Kidney (tissue), 13 donors: ENCODE measurements at regions not wholly inside any gene's neighbourhood (a gene's known extent, or its start where the extent isn't known, plus 50 kb on each side); places are given as distances from the start of the nearest gene placed in this dataset.

Experiments
- DNase-seq, 5 donors: peaks; one replicate each; pipeline ENCODE4 v3.0.0-alpha.2; 2013 to 2020
- FAIRE-seq: peaks from 2 replicates; lab custom pipeline; 2012; peaks lifted over from hg19 to GRCh38; lab: Jason Lieb, UNC
- H3K27ac ChIP-seq, 2 donors: one replicate each; pipeline ENCODE4 v1.7.0; 2013; ENCODE audit warnings: low read depth in 2 of 2, low read length in 2 of 2, inconsistent platforms in 1 of 2
- H3K27me3 ChIP-seq: one replicate; pipeline ENCODE4 v1.7.1; 2013; ENCODE audit warnings: low read length, inconsistent platforms; ENCODE audit not compliant: control insufficient read depth, insufficient read depth
- H3K36me3 ChIP-seq, 3 donors: one replicate each; pipeline versions ENCODE4 v1.7.0 to v1.7.1; 2013; ENCODE audit warnings: low read length in 3 of 3, control low read depth in 1 of 3, inconsistent platforms in 1 of 3; ENCODE audit not compliant: insufficient read depth in 3 of 3, control insufficient read depth in 2 of 3
- H3K4me1 ChIP-seq, 3 donors: one replicate each; pipeline versions ENCODE4 v1.7.0 to v1.7.1; 2013; ENCODE audit warnings: low read length in 3 of 3, inconsistent platforms in 1 of 3, low read depth in 1 of 3; ENCODE audit not compliant: control insufficient read depth in 2 of 3, insufficient read depth in 2 of 3
- H3K4me3 ChIP-seq, 3 donors: one replicate each; pipeline versions ENCODE4 v1.7.0 to v1.8.1; 2013; ENCODE audit warnings: low read length in 3 of 3, control low read depth in 1 of 3, inconsistent platforms in 1 of 3
- H3K9ac ChIP-seq, 3 donors: one replicate each; pipeline versions ENCODE4 v1.7.0 to v1.7.1; 2013; ENCODE audit warnings: low read length in 3 of 3, control low read depth in 1 of 3, inconsistent platforms in 1 of 3
- H3K9me3 ChIP-seq, 3 donors: one replicate each; pipeline versions ENCODE4 v1.7.0 to v1.7.1; 2013; ENCODE audit warnings: low read length in 3 of 3, control low read depth in 1 of 3, inconsistent platforms in 1 of 3; ENCODE audit not compliant: control insufficient read depth in 2 of 3, insufficient read depth in 1 of 3
- CTCF ChIP-seq: IDR thresholded peaks from 3 replicates; pipeline ENCODE4 v1.5.1; 2012; ENCODE audit warnings: mild to moderate bottlenecking, moderate library complexity, borderline replicate concordance; ENCODE audit not compliant: insufficient read depth; ENCODE audit errors: extremely low read depth
- intact Hi-C: fragments of 100-400 bp; cut with DNase I; formaldehyde crosslinking; loops from one replicate; pipeline ENCODE4 v1.11.1; 2022
- donor health status: control.
- donor health status: control.
- donor health status: control.
- donor health status: control.
- donor health status: control.
- donor health status: DM: yes; HTN: yes; CAD: no.
- donor health status: Normal renal cell carcinoma (clear cell type).

DNA sequence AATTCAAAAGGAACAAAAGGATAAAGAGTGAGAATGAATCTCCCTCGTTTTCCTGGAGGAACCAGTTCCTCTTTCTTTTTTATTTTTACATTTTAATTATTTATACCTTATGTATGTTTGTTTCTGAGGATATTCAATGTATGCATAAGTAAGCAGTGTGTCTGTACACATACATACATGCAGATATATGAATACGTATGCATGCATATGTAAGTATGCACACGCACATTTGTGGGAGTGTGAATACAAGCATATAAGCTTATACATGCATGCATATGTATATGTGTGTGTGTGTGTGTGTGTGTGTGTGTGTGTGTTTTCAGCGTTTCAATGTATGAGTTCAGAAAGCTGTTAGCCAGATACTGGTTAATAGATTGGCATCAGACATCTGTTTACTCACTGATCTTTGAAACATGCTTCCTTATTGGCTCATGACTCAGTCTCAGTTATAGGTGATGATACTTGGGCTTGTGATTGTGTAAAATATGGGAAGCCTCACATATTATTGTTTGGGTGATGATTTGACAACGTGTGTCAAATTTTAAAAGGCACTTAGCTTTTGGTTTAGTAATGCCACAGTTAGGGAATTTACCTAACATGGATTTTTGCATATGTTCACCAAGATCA lies 279.7 kb upstream of the TRIB2 start:
- intact Hi-C loops, result no loop called here
- TF ChIP-seq CTCF, result no peak
- Histone ChIP-seq H3K27me3 (no peaks in the 10 kb centered on the region), H3K36me3 (no peaks in the 10 kb centered on the region), H3K4me1 (no peaks in the 10 kb centered on the region), H3K4me3 (no peak overlapping the region), H3K27ac (no peak overlapping the region), H3K9ac (no peak overlapping the region), H3K9me3 (no peaks in the 10 kb centered on the region)
- FAIRE-seq, result no peak
- no peak for DNase-seq

DNA sequence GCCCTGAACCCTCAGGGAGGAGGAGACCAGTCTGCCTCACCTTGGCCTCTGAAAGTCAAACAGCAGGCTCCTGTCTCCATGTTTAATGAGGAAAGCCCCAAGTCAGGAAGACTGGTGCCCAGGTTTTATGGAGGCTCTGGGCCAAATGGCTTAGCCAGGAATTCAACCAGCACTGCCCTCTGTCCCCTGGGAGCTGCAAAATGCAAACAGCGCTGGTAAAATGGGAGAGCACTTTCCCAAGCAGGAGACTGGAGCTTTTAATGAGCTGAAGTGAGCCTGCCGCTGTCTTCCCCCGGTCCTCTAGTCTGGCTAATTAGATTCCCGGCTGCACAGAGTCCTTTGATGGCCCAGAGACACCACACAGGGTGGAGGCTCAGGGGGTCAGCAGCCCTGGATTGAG lies 276.0 kb upstream of the TRIB2 start:
- no peak overlapping the region for H3K9ac ChIP-seq
- H3K27me3 ChIP-seq, result no peaks in the 10 kb centered on the region
- no peaks in the 10 kb centered on the region for H3K36me3 ChIP-seq
- H3K27ac ChIP-seq, result no peak overlapping the region
- no peak for FAIRE-seq
- no peak overlapping the region for H3K4me3 ChIP-seq
- intact Hi-C loops, result no loop called here
- TF ChIP-seq CTCF, result no peak
- H3K4me1 ChIP-seq, result no peaks in the 10 kb centered on the region
- no peaks in the 10 kb centered on the region for H3K9me3 ChIP-seq
- DNase-seq, result no peak

DNA sequence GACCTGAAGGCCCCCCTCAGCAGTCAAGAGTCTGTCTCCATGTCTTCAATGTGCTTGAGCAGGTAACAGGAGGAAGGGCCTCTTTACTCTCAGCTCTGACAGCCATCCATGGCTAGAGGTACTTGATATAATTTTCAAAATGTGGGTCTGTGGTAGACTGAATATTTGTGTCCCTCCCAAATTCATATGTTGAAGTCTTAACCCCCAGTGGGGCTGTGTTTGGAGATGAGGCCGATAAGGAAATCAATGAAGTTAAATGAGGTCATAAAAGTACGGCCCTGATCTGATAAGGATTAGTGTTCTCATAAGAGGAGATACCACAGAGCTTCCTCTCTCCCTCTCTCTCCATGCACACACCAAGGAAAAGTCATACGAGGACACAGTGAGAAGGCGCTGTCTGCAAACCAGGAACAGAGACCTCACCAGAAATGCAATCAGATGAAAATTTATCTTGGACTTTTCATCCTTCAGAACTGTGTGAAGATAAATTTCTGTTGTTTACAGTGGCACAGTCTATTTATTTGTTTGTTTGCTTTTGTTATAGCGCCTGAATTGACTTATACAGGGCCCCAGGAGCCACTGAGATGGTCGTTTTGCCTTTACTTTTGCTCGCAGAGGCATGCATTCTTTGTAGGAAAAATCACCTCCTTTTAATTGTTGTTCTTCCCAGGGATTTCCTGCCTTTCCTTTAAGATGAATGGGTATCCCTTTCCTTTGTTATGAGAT lies 274.8 kb upstream of the TRIB2 start:
- FAIRE-seq, result no peak
- DNase-seq, result no peak

More for the DNA sequence above, 274.8 kb upstream of the TRIB2 start:
- H3K27ac ChIP-seq, result no peak overlapping the region
- intact Hi-C loops, result no loop called here
- H3K36me3 ChIP-seq, result no peaks in the 10 kb centered on the region
- no peak overlapping the region for H3K4me3 ChIP-seq
- TF ChIP-seq CTCF, result no peak
- no peaks in the 10 kb centered on the region for H3K27me3 ChIP-seq
- no peaks in the 10 kb centered on the region for H3K9me3 ChIP-seq
- no peaks in the 10 kb centered on the region for H3K4me1 ChIP-seq
- no peak overlapping the region for H3K9ac ChIP-seq
